ENCODE measurements at regions not wholly inside any gene's neighbourhood (a gene's known extent, or its start where the extent isn't known, plus 50 kb on each side); places are given as distances from the start of the nearest gene placed in this dataset.

DNA sequence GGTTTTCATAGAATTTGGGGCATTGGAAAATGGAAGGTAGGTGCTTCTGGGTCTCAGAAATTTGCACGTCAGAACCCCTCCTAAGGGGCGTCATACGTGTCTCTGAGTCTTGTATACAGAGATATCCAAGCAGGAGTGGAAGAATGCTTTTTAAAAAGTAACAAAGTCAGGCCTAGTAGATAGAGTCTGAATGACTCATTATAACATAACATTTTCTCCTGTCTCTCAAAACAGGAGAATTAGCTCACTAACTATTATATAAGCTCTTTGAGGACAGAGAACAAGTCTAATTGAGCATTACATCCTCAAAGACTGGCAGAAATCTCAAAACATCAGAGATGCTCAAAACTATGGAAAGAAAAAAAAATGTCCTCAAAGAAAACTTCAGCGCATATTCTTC is 86.1 kb upstream of the CCL2 start:
- TF ChIP-seq, protein P1, sequence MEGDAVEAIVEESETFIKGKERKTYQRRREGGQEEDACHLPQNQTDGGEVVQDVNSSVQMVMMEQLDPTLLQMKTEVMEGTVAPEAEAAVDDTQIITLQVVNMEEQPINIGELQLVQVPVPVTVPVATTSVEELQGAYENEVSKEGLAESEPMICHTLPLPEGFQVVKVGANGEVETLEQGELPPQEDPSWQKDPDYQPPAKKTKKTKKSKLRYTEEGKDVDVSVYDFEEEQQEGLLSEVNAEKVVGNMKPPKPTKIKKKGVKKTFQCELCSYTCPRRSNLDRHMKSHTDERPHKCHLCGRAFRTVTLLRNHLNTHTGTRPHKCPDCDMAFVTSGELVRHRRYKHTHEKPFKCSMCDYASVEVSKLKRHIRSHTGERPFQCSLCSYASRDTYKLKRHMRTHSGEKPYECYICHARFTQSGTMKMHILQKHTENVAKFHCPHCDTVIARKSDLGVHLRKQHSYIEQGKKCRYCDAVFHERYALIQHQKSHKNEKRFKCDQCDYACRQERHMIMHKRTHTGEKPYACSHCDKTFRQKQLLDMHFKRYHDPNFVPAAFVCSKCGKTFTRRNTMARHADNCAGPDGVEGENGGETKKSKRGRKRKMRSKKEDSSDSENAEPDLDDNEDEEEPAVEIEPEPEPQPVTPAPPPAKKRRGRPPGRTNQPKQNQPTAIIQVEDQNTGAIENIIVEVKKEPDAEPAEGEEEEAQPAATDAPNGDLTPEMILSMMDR (IDR thresholded peaks at IDR 0.05), result no peak
- TF ChIP-seq POLR2A (IDR thresholded peaks at IDR 0.05), result no peak

All from heart left ventricle (tissue), 13 donors.